CD4-positive, CD25-positive, alpha-beta regulatory T cell (primary cell): ENCODE measurements at regions not wholly inside any gene's neighbourhood (a gene's known extent, or its start where the extent isn't known, plus 50 kb on each side); places are given as distances from the start of the nearest gene placed in this dataset.

Experiments used
- ATAC-seq, 2 donors: fragments of 150-1000 bp; cut with Tn5 transposase; one replicate each; pipeline ENCODE4 v1.10.0; 2021; ENCODE audit warnings: low read depth in 2 of 2, moderate number of reproducible peaks in 2 of 2, moderate library complexity in 1 of 2
- DNase-seq, 3 donors: peaks; one replicate each; pipeline versions ENCODE4 v3.0.0 to v3.0.0-alpha.2; 2012 to 2022; ENCODE audit warnings: mixed read lengths in 1 of 3
- H3K27ac ChIP-seq: one replicate; pipeline ENCODE4 v1.7.0; 2013; ENCODE audit warnings: mild to moderate bottlenecking, low read length; ENCODE audit not compliant: insufficient read depth, poor library complexity, severe bottlenecking
- H3K27me3 ChIP-seq: one replicate; pipeline ENCODE4 v1.7.0; 2013; ENCODE audit warnings: low read length; ENCODE audit not compliant: control insufficient read depth, insufficient read depth
- H3K36me3 ChIP-seq: one replicate; pipeline ENCODE4 v1.7.0; 2013; ENCODE audit warnings: mild to moderate bottlenecking, low read length, moderate library complexity; ENCODE audit not compliant: control insufficient read depth, insufficient read depth
- H3K4me1 ChIP-seq: 2 replicates; pipeline ENCODE4 v1.7.0; 2013; ENCODE audit warnings: mild to moderate bottlenecking, low read length; ENCODE audit not compliant: insufficient read depth, control insufficient read depth, poor library complexity, severe bottlenecking
- H3K4me3 ChIP-seq: one replicate; pipeline ENCODE4 v1.7.0; 2013; ENCODE audit warnings: low read depth, mild to moderate bottlenecking, low read length, moderate library complexity
- H3K9me3 ChIP-seq, 2 experiments: 1 replicate in 1 of 2; 2 replicates in 1 of 2; pipeline ENCODE4 v1.7.0; 2013; ENCODE audit warnings: low read length in 2 of 2, mild to moderate bottlenecking in 1 of 2, moderate library complexity in 1 of 2; ENCODE audit not compliant: control insufficient read depth in 2 of 2
- H3K27ac Mint-ChIP-seq, 3 donors: one replicate each; pipeline ENCODE4 v1.8.0; 2020 to 2022; ENCODE audit warnings: mild to moderate bottlenecking in 3 of 3, mixed read lengths in 3 of 3, moderate library complexity in 2 of 3
- H3K27me3 Mint-ChIP-seq: one replicate; pipeline ENCODE4 v1.8.0; 2022; ENCODE audit warnings: mild to moderate bottlenecking, mixed read lengths
- H3K36me3 Mint-ChIP-seq: one replicate; pipeline ENCODE4 v1.8.0; 2020; ENCODE audit warnings: mixed read lengths
- H3K4me1 Mint-ChIP-seq, 4 donors: one replicate each; pipeline ENCODE4 v1.8.0; 2020 to 2022; ENCODE audit warnings: mixed read lengths in 4 of 4, mild to moderate bottlenecking in 1 of 4
- H3K4me3 Mint-ChIP-seq, 4 donors: one replicate each; pipeline ENCODE4 v1.8.0; 2020 to 2022; ENCODE audit warnings: mild to moderate bottlenecking in 4 of 4, mixed read lengths in 4 of 4, moderate library complexity in 3 of 4
- H3K9me3 Mint-ChIP-seq, 7 donors: one replicate each; pipeline ENCODE4 v1.8.0; 2020 to 2022; ENCODE audit warnings: mixed read lengths in 7 of 7, mild to moderate bottlenecking in 3 of 7, moderate library complexity in 2 of 7

GRCh38 chr10:7467031-7467667 is 56.3 kb upstream of the SFMBT2 start:
- no peak overlapping the region for H3K4me3 Mint-ChIP-seq
- peaks cover 6% of the 10 kb centered on the region for H3K27me3 Mint-ChIP-seq
- no peak overlapping the region for H3K4me3 ChIP-seq
- peaks cover 12% of the 10 kb centered on the region for H3K4me1 ChIP-seq
- no peak for DNase-seq
- H3K9me3 Mint-ChIP-seq, result peaks cover 0 to 6% (median 0%) of the 10 kb centered on the region in 7 donors
- no peaks in the 10 kb centered on the region for H3K27me3 ChIP-seq
- H3K27ac ChIP-seq, result no peak overlapping the region
- no peaks in the 10 kb centered on the region for H3K9me3 ChIP-seq
- peaks cover 5 to 20% (median 18%) of the 10 kb centered on the region in 4 donors for H3K4me1 Mint-ChIP-seq
- no peaks in the 10 kb centered on the region for H3K36me3 Mint-ChIP-seq
- H3K36me3 ChIP-seq, result no peaks in the 10 kb centered on the region
- no peak for ATAC-seq
- H3K27ac Mint-ChIP-seq, result peak overlapping the region in 1 of 3 donors; percentile 61

- H3K36me3 ChIP-seq, result no peaks in the 10 kb centered on the region
- no peaks in the 10 kb centered on the region for H3K9me3 ChIP-seq
- Mint-ChIP-seq H3K27me3 (peaks cover 6% of the 10 kb centered on the region), H3K4me3 (no peak overlapping the region), H3K4me1 (peaks cover 0 to 2% (median 0%) of the 10 kb centered on the region in 4 donors), H3K27ac (no peak overlapping the region), H3K36me3 (no peaks in the 10 kb centered on the region), H3K9me3 (peaks cover 0 to 6% (median 0%) of the 10 kb centered on the region in 7 donors)
- H3K4me3 ChIP-seq, result no peak overlapping the region
- DNase-seq, result no peak
- H3K27me3 ChIP-seq, result no peaks in the 10 kb centered on the region
- H3K27ac ChIP-seq, result no peak overlapping the region
- H3K4me1 ChIP-seq, result no peaks in the 10 kb centered on the region
- ATAC-seq, result no peak
These were observed 53.9 kb upstream of the SFMBT2 start for GRCh38 chr10:7464691-7465090.
